ENCODE measurements at regions not wholly inside any gene's neighbourhood (a gene's known extent, or its start where the extent isn't known, plus 50 kb on each side); places are given as distances from the start of the nearest gene placed in this dataset.
A peak's percentile ranks its signal among the peaks of the same experiment; 100 is the strongest.

DNA sequence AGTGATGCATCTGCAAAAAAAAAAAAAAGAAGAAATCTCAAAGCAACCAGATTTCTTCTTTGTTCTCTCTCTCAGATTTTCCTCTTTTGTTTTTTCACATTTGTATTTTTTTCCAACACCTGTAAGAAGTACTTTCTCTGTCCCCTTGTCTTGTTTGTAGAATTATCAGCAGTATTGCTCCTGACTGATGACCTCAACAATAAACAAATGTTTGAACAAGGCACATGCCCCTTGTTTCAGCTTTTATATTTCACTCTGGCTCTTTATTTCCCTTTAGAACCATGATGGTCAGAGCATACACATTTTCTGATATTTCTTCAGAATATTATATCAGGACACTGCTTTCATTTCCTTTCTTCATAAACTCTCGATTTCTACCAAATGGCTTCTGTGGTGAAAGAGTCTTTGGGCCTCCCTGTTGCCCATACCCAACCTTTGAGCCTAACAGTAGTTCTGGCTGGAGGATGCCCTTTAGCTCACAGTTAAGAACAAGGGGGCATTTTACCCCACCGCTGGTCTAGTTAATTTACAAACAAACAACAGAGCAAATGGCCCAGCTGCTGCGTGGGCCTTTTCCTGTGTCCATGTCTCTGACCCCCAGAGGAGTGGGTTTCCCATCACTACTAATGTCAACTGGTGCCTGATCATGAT is 142.5 kb upstream of the SMAD1 start:
- no peak for DNase-seq
- Histone ChIP-seq H3K4me2 (ENCODE audit: insufficient read depth, insufficient read length, low read length) (no peak overlapping the region), H3K9me3 (ENCODE audit: control insufficient read depth, low read depth, low read length) (no peaks in the 10 kb centered on the region), H4K5ac (ENCODE audit: insufficient read length, low read depth, low read length) (no peak overlapping the region), H3K79me2 (ENCODE audit: insufficient read depth, low read length) (no peaks in the 10 kb centered on the region), H2AK5ac (ENCODE audit: insufficient read length, low read length) (no peak overlapping the region), H2BK5ac (ENCODE audit: insufficient read length, low read length) (no peak overlapping the region), H3K4me1 (ENCODE audit: insufficient read depth, low read length) (no peaks in the 10 kb centered on the region; the same call in 1 of the 2 replicates), H3K56ac (ENCODE audit: insufficient read length, low read depth, low read length) (no peak overlapping the region), H3K23me2 (ENCODE audit: insufficient read length, low read depth, low read length, poor library complexity, severe bottlenecking) (no peaks in the 10 kb centered on the region), H4K20me1 (ENCODE audit: control insufficient read depth, insufficient read depth, insufficient read length) (no peaks in the 10 kb centered on the region), H3K27me3 (ENCODE audit: insufficient read depth, low read length) (no peaks in the 10 kb centered on the region), H3K79me1 (ENCODE audit: insufficient read depth, low read depth, low read length, poor library complexity, severe bottlenecking) (no peaks in the 10 kb centered on the region), H3K18ac (ENCODE audit: insufficient read length, low read depth, low read length) (no peak overlapping the region), H3K9ac (ENCODE audit: extremely low read depth, insufficient read length, low read length) (no peak overlapping the region), H2BK15ac (ENCODE audit: low read depth, low read length) (no peak overlapping the region), H3K4ac (ENCODE audit: low read depth, low read length) (no peak overlapping the region), H3K14ac (ENCODE audit: insufficient read depth, low read length) (no peak overlapping the region), H2BK12ac (ENCODE audit: insufficient read length, low read depth, low read length) (no peak overlapping the region), H3T11ph (ENCODE audit: low read length) (no peak overlapping the region), H2AFZ (ENCODE audit: low read length) (no peak overlapping the region), H2BK120ac (ENCODE audit: low read depth, low read length, poor library complexity, severe bottlenecking) (no peak overlapping the region), H3K27ac (ENCODE audit: insufficient read length, low read depth, low read length) (no peak overlapping the region), H3K23ac (ENCODE audit: insufficient read length, low read depth, low read length) (no peak overlapping the region), H2BK20ac (ENCODE audit: low read depth, low read length, poor library complexity, severe bottlenecking) (no peak overlapping the region), H4K91ac (ENCODE audit: insufficient read length, low read depth, low read length) (no peak overlapping the region), H4K8ac (replicated peaks; ENCODE audit: insufficient read length, low read depth, low read length) (no peak overlapping the region)
- Mint-ChIP-seq H3K4me3 (no peak overlapping the region), H3K9me3 (no peaks in the 10 kb centered on the region), H3K27me3 (ENCODE audit: low read depth) (no peaks in the 10 kb centered on the region), H3K27ac (peak overlapping the region in 1 of 3 experiments; percentile 59; a peak in 2 of 7 replicates), H3K4me1 (peaks cover 13% of the 10 kb centered on the region in 2 experiments), H3K36me3 (ENCODE audit: insufficient read depth in 1 of 3, low read depth in 3 of 3) (no peaks in the 10 kb centered on the region)
- WGBS (ENCODE audit: extremely low coverage, insufficient read length, low lambda C conversion rate): no CpG with 5 or more reads among the region's 3 CpGs
- TF ChIP-seq, protein P1, sequence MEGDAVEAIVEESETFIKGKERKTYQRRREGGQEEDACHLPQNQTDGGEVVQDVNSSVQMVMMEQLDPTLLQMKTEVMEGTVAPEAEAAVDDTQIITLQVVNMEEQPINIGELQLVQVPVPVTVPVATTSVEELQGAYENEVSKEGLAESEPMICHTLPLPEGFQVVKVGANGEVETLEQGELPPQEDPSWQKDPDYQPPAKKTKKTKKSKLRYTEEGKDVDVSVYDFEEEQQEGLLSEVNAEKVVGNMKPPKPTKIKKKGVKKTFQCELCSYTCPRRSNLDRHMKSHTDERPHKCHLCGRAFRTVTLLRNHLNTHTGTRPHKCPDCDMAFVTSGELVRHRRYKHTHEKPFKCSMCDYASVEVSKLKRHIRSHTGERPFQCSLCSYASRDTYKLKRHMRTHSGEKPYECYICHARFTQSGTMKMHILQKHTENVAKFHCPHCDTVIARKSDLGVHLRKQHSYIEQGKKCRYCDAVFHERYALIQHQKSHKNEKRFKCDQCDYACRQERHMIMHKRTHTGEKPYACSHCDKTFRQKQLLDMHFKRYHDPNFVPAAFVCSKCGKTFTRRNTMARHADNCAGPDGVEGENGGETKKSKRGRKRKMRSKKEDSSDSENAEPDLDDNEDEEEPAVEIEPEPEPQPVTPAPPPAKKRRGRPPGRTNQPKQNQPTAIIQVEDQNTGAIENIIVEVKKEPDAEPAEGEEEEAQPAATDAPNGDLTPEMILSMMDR (conservative IDR thresholded peaks at IDR 0.05): no peak
